Gastrocnemius medialis (tissue), 4 donors: ENCODE measurements at regions not wholly inside any gene's neighbourhood (a gene's known extent, or its start where the extent isn't known, plus 50 kb on each side); places are given as distances from the start of the nearest gene placed in this dataset.

Source experiments
- POLR2A ChIP-seq, 2 donors: fragments of 450-650 bp; IDR thresholded peaks; one replicate each; pipeline ENCODE4 v1.6.1; 2017; ENCODE audit warnings: antibody characterized with exemption in 2 of 2, mild to moderate bottlenecking in 2 of 2, moderate library complexity in 2 of 2
- TF ChIP-seq, protein P1 (sequence below), 5 experiments: fragments of 450-650 bp in 3 of 5; fragments of 200-600 bp in 2 of 5; sonication (generic) in 2 of 5; IDR thresholded peaks in 4 of 5; conservative IDR thresholded peaks in 1 of 5; 1 replicate in 4 of 5; 2 replicates in 1 of 5; pipeline ENCODE4 v1.5.1; 2016 to 2019; ENCODE audit warnings: antibody characterized with exemption in 5 of 5, mild to moderate bottlenecking in 3 of 5, moderate library complexity in 3 of 5

DNA sequence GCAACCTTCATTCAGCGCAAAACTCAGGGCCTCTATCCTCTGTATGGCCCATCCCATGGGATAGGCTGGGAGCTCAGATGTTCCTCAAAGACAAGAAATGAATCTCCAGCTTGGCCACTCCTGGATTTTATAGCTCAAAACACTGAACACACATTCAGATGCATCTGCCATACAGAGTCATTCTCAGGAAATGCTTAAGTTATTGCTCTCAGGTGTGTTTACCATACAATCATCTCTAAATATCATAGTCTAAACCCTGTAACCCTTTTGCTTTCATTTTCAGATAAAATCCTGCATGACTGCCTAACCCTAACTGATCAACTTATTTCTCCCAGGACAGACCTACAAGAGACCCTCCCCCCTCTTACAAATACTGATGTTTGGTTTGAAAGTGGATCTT lies 140.9 kb upstream of the FMR1 start:
- TF ChIP-seq, protein P1, sequence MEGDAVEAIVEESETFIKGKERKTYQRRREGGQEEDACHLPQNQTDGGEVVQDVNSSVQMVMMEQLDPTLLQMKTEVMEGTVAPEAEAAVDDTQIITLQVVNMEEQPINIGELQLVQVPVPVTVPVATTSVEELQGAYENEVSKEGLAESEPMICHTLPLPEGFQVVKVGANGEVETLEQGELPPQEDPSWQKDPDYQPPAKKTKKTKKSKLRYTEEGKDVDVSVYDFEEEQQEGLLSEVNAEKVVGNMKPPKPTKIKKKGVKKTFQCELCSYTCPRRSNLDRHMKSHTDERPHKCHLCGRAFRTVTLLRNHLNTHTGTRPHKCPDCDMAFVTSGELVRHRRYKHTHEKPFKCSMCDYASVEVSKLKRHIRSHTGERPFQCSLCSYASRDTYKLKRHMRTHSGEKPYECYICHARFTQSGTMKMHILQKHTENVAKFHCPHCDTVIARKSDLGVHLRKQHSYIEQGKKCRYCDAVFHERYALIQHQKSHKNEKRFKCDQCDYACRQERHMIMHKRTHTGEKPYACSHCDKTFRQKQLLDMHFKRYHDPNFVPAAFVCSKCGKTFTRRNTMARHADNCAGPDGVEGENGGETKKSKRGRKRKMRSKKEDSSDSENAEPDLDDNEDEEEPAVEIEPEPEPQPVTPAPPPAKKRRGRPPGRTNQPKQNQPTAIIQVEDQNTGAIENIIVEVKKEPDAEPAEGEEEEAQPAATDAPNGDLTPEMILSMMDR (IDR thresholded peaks at IDR 0.05 in 4 of 5, conservative IDR thresholded peaks at IDR 0.05 in 1 of 5) = no peak
- TF ChIP-seq POLR2A (IDR thresholded peaks at IDR 0.05) = no peak
